Hepatocyte (in vitro differentiated cells): ENCODE measurements at regions not wholly inside any gene's neighbourhood (a gene's known extent, or its start where the extent isn't known, plus 50 kb on each side); places are given as distances from the start of the nearest gene placed in this dataset.

Source experiments
- DNase-seq: peaks from one replicate; pipeline ENCODE4 v3.0.0-alpha.2; 2016; ENCODE audit warnings: low spot score
- H2AFZ ChIP-seq: fragments of 200-600 bp; sonication (generic); 2 replicates; pipeline ENCODE4 v1.6.0; 2016; ENCODE audit warnings: antibody characterized with exemption, mild to moderate bottlenecking
- H3K27ac ChIP-seq: fragments of 200-600 bp; sonication (generic); 2 replicates; pipeline ENCODE4 v1.5.1; 2016; ENCODE audit warnings: mild to moderate bottlenecking
- H3K27me3 ChIP-seq: fragments of 200-600 bp; sonication (generic); 2 replicates; pipeline ENCODE4 v1.6.1; 2016
- H3K36me3 ChIP-seq: fragments of 200-600 bp; sonication (generic); replicated peaks from 2 replicates; pipeline ENCODE4 v1.5.1; 2016; ENCODE audit warnings: low read depth; ENCODE audit not compliant: insufficient read depth
- H3K4me1 ChIP-seq: fragments of 200-600 bp; sonication (generic); 2 replicates; pipeline ENCODE4 v1.5.1; 2016; ENCODE audit warnings: mild to moderate bottlenecking, moderate library complexity; ENCODE audit not compliant: insufficient read depth
- H3K4me2 ChIP-seq: fragments of 200-600 bp; sonication (generic); 2 replicates; pipeline ENCODE4 v1.6.0; 2016
- H3K4me3 ChIP-seq: fragments of 200-600 bp; sonication (generic); 2 replicates; pipeline ENCODE4 v1.5.1; 2016; ENCODE audit warnings: mild to moderate bottlenecking
- H3K79me2 ChIP-seq: fragments of 200-600 bp; sonication (generic); 2 replicates; pipeline ENCODE4 v1.6.0; 2017; ENCODE audit warnings: mild to moderate bottlenecking
- H3K9me2 ChIP-seq: fragments of 200-600 bp; sonication (generic); replicated peaks from 2 replicates; pipeline ENCODE4 v1.6.0; 2017; ENCODE audit warnings: mild to moderate bottlenecking; ENCODE audit not compliant: insufficient read depth
- H3K9me3 ChIP-seq: fragments of 200-600 bp; sonication (generic); 2 replicates; pipeline ENCODE4 v1.5.1; 2016; ENCODE audit warnings: low read depth, mild to moderate bottlenecking
- H4K20me1 ChIP-seq: fragments of 200-600 bp; sonication (generic); 2 replicates; pipeline ENCODE4 v1.6.0; 2016; ENCODE audit warnings: mild to moderate bottlenecking; ENCODE audit not compliant: insufficient read depth, poor library complexity, severe bottlenecking
- EZH2 ChIP-seq: fragments of 200-600 bp; sonication (generic); IDR thresholded peaks from 2 replicates; pipeline ENCODE4 v1.6.1; 2016; ENCODE audit warnings: antibody characterized with exemption, mild to moderate bottlenecking, borderline replicate concordance
- EZH2phosphoT487 ChIP-seq: fragments of 200-600 bp; sonication (generic); IDR thresholded peaks from one replicate; pipeline ENCODE4 v1.6.1; 2018; ENCODE audit warnings: antibody characterized with exemption, mild to moderate bottlenecking, low read depth, moderate library complexity; ENCODE audit not compliant: unreplicated experiment, severe bottlenecking
- WGBS: methylation state at CpG from one replicate; pipeline ENCODE4 v1.1.6; 2016; ENCODE audit warnings: low lambda C conversion rate; ENCODE audit errors: missing lambda C conversion rate; 5-methylcytosine and 5-hydroxymethylcytosine counted together
- TF ChIP-seq, protein P1 (sequence below): fragments of 200-600 bp; sonication (generic); IDR thresholded peaks from 2 replicates; pipeline ENCODE4 v1.5.1; 2016; ENCODE audit warnings: antibody characterized with exemption, mild to moderate bottlenecking; ENCODE audit not compliant: poor library complexity

DNA sequence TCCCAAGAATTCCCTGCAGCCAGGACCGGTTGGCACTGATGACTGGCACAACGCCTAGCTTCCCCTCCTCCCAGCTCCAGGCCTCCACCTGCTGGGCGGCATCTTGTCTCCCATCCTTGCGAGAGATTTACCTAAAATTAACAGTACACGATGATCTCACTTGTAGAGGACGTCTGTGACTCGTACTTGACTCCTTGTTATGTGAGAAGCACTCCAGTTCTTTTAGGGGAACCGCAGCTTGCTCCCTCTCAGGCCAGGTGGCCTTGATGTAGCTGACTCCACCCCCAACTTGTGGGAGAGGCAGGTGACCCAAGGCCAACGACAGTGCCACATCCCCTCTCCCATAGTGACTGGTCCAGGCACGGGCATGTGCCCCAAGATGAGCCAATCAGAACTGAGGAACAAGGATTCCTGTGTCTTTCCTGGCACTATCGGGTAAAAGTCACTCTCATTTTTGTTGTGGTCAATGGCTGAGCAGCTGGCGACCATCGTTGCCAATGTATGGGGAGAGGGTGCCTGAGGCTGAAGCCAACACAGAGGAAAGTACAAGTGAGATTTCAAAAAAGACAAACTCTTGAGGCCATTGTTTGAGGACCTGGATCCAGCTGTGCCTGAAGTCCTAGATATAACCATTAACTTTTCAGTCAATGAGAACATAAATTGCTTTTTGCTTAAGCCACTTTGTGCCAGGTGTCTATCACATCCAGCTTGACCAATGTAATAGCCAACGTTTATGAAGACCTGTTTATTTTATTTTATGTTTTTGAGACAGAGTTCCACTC lies 208.7 kb downstream of the RBM19 start:
- H3K4me2 ChIP-seq: no peak overlapping the region
- no peaks in the 10 kb centered on the region for H3K27me3 ChIP-seq
- H4K20me1 ChIP-seq: no peaks in the 10 kb centered on the region
- no peak for DNase-seq
- H3K79me2 ChIP-seq: no peaks in the 10 kb centered on the region
- no peaks in the 10 kb centered on the region for H3K9me3 ChIP-seq
- TF ChIP-seq EZH2: no peak
- TF ChIP-seq, protein P1, sequence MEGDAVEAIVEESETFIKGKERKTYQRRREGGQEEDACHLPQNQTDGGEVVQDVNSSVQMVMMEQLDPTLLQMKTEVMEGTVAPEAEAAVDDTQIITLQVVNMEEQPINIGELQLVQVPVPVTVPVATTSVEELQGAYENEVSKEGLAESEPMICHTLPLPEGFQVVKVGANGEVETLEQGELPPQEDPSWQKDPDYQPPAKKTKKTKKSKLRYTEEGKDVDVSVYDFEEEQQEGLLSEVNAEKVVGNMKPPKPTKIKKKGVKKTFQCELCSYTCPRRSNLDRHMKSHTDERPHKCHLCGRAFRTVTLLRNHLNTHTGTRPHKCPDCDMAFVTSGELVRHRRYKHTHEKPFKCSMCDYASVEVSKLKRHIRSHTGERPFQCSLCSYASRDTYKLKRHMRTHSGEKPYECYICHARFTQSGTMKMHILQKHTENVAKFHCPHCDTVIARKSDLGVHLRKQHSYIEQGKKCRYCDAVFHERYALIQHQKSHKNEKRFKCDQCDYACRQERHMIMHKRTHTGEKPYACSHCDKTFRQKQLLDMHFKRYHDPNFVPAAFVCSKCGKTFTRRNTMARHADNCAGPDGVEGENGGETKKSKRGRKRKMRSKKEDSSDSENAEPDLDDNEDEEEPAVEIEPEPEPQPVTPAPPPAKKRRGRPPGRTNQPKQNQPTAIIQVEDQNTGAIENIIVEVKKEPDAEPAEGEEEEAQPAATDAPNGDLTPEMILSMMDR: no peak
- WGBS: 67% methylated on average over 14 of the region's 14 CpGs
- no peaks in the 10 kb centered on the region for H3K4me1 ChIP-seq
- no peak overlapping the region for H2AFZ ChIP-seq
- H3K36me3 ChIP-seq: no peaks in the 10 kb centered on the region
- H3K27ac ChIP-seq: no peak overlapping the region
- H3K9me2 ChIP-seq: no peaks in the 10 kb centered on the region
- no peak overlapping the region for H3K4me3 ChIP-seq

DNA sequence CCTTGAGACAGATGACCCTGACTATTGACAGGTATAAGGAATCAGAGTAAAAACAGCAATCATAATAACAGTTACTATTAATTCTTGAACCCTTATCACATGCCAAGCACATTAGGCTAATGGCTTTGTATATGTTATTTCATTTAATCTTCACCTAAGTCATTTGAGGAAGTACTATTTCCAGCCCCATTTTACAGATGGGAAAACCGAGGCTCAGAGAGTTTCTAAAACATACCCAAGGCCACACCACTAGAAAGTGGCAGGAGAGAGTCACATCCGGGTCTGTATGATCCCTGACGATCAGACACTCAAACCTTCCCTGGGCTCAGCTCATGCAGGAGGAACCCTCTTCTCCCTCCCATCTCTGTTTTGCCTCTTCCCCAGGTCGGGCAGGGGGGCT lies 209.5 kb downstream of the RBM19 start:
- 61% methylated on average over 4 of the region's 4 CpGs for WGBS
- H2AFZ ChIP-seq: no peak overlapping the region
- no peak overlapping the region for H3K4me2 ChIP-seq
- H3K36me3 ChIP-seq: no peaks in the 10 kb centered on the region
- no peak for DNase-seq
- H3K4me3 ChIP-seq: no peak overlapping the region
- H3K79me2 ChIP-seq: no peaks in the 10 kb centered on the region
- no peaks in the 10 kb centered on the region for H4K20me1 ChIP-seq
- no peaks in the 10 kb centered on the region for H3K4me1 ChIP-seq
- TF ChIP-seq EZH2phosphoT487: no peak
- TF ChIP-seq, protein P1: no peak
- no peak for TF ChIP-seq EZH2
- no peaks in the 10 kb centered on the region for H3K9me3 ChIP-seq
- H3K27ac ChIP-seq: no peak overlapping the region
- H3K27me3 ChIP-seq: no peaks in the 10 kb centered on the region
- H3K9me2 ChIP-seq: no peaks in the 10 kb centered on the region

DNA sequence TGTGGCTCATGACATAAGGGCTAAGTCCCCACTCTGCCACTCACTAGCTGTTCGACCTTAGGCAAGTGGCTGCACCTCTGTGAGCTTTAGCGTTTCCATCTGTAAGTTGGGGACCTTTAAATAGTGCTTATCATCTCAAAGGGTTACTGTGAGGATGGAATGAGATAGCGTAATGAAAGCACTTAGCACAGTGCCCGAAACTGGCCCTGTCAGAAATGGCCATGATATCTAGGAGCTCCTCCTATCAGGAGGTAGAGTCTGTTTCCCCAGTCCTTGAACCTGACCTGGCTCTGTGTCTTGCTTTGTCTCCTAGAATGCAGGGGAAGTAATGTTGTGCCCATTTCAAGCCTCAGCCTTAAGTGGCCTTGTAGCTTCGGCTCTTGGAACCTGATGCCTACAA lies 211.0 kb downstream of the RBM19 start:
- Histone ChIP-seq H3K9me2 (no peaks in the 10 kb centered on the region), H3K27ac (no peak overlapping the region), H3K9me3 (no peaks in the 10 kb centered on the region), H4K20me1 (no peaks in the 10 kb centered on the region), H3K4me1 (no peaks in the 10 kb centered on the region), H3K27me3 (no peaks in the 10 kb centered on the region), H3K79me2 (no peaks in the 10 kb centered on the region), H3K4me3 (no peak overlapping the region), H3K4me2 (no peak overlapping the region), H2AFZ (no peak overlapping the region), H3K36me3 (no peaks in the 10 kb centered on the region)
- 81% methylated on average over 5 of the region's 5 CpGs for WGBS
- DNase-seq: no peak
- TF ChIP-seq EZH2phosphoT487 (no peak), EZH2 (no peak)
- TF ChIP-seq, protein P1: no peak
